Kidney epithelial cell (primary cell): ENCODE measurements at regions not wholly inside any gene's neighbourhood (a gene's known extent, or its start where the extent isn't known, plus 50 kb on each side); places are given as distances from the start of the nearest gene placed in this dataset.

ENCODE experiments used
- DNase-seq: peaks from one replicate; pipeline ENCODE4 v3.0.0-alpha.2; 2010; ENCODE audit warnings: low read depth
- H3K27me3 ChIP-seq: 2 replicates; pipeline ENCODE4 v1.6.0; 2011; ENCODE audit warnings: low read length; ENCODE audit not compliant: control insufficient read depth, insufficient read depth
- H3K36me3 ChIP-seq: 2 replicates; pipeline ENCODE4 v1.5.1; 2011; ENCODE audit warnings: low read length; ENCODE audit not compliant: control insufficient read depth, insufficient read depth
- H3K4me3 ChIP-seq: 2 replicates; pipeline ENCODE4 v1.5.1; 2011; ENCODE audit warnings: low read depth, mild to moderate bottlenecking, control low read depth, low read length
- TF ChIP-seq, protein P1 (sequence below): IDR thresholded peaks from 2 replicates; pipeline ENCODE4 v1.5.1; 2011; ENCODE audit warnings: mild to moderate bottlenecking, moderate library complexity, low read length, control low read depth, inconsistent platforms; ENCODE audit not compliant: insufficient read depth, poor library complexity, severe bottlenecking

DNA sequence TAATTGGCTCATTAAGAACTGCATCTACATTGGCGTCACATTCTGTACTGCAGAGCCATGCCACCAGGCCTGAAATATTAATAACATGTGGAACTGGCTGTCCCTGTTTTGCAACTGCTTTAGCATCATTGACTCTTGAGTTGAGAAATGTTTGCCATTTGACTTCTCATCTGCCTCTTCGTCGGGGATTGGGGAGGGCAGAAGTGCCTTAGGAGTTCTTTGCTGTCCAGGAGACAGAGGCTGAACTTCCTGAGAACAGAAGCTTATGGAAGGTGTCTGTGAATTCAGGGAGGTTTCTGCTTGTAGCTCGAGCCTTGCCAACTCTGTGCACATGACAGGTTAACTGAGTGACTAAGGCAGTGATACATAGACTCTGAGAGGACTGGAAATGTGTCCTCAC lies 265.0 kb downstream of the KIF4B start:
- TF ChIP-seq, protein P1, sequence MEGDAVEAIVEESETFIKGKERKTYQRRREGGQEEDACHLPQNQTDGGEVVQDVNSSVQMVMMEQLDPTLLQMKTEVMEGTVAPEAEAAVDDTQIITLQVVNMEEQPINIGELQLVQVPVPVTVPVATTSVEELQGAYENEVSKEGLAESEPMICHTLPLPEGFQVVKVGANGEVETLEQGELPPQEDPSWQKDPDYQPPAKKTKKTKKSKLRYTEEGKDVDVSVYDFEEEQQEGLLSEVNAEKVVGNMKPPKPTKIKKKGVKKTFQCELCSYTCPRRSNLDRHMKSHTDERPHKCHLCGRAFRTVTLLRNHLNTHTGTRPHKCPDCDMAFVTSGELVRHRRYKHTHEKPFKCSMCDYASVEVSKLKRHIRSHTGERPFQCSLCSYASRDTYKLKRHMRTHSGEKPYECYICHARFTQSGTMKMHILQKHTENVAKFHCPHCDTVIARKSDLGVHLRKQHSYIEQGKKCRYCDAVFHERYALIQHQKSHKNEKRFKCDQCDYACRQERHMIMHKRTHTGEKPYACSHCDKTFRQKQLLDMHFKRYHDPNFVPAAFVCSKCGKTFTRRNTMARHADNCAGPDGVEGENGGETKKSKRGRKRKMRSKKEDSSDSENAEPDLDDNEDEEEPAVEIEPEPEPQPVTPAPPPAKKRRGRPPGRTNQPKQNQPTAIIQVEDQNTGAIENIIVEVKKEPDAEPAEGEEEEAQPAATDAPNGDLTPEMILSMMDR: no peak
- no peak for DNase-seq
- Histone ChIP-seq H3K27me3 (no peaks in the 10 kb centered on the region), H3K4me3 (no peak overlapping the region), H3K36me3 (no peaks in the 10 kb centered on the region)

DNA sequence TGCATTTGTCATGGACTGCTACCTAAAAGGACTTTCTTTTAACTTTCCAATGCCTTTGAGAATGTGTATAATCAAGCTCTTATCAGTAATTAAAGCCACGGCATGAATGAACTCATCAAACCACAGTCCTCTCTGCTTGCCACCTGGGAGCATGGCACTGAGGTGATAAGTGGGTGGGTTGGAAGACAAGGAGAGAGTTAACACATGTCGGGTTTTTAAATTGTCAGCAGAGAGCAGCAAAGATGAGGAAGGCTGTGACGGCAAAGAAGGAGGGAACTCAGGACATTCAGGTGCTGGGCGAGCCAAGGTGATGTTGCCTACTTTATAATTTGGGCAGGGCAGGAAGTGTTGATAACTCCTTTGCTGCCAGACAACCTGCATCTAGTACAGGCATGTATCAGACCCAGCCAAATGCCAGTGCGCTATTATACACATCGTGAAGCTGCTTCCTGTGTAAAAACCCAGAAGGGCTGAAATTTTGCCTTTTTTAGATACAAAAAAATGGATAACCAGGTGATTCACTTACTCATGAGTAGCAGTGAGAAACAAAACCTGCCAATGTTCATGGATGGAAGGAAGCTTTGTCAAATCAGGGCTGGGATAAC lies 269.1 kb downstream of the KIF4B start:
- no peak overlapping the region for H3K4me3 ChIP-seq
- no peaks in the 10 kb centered on the region for H3K27me3 ChIP-seq
- no peak for DNase-seq
- H3K36me3 ChIP-seq: no peaks in the 10 kb centered on the region
- TF ChIP-seq, protein P1: no peak

DNA sequence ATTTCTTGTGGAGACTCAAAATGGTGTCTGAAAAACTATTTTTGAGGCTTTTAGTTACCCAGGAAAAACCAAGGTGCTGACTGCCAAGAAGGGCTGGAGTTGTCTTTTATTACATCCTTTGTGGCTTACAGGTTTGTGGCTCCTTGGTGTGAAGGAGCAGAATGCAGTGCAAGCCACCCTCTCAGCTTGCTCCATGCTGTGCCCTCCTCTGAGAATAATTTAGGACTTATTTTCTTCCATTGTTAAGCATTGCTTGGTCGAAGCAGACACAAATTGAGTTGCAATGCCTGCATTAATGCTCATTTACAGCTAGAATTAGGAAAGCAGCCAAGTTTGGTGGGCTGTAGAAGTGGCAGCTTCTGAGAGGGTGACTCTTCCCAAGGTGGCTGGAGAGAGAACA lies 272.2 kb downstream of the KIF4B start:
- TF ChIP-seq, protein P1: no peak
- no peak for DNase-seq
- no peak overlapping the region for H3K4me3 ChIP-seq
- no peaks in the 10 kb centered on the region for H3K27me3 ChIP-seq
- H3K36me3 ChIP-seq: no peaks in the 10 kb centered on the region

DNA sequence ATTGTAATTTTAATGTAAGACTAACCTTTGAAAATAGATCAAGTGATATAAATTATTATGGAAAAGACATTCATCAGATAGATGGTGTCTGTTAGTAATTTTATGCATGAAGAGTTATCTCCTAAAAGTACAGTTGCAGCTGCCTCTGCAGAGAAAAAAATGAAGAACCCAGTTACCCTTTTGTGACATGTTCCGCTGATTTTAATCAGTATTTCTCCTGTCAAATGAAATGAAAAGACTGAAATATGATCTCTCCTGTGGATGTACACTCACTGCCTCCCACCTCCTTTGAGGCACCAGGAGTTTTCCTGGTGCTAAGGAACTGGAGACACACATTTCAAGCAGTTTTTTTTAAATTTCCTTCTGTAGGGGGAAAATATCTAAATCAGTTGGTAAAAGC lies 277.4 kb downstream of the KIF4B start:
- no peak overlapping the region for H3K4me3 ChIP-seq
- H3K36me3 ChIP-seq: no peaks in the 10 kb centered on the region
- H3K27me3 ChIP-seq: no peaks in the 10 kb centered on the region
- TF ChIP-seq, protein P1: no peak
- DNase-seq: no peak

DNA sequence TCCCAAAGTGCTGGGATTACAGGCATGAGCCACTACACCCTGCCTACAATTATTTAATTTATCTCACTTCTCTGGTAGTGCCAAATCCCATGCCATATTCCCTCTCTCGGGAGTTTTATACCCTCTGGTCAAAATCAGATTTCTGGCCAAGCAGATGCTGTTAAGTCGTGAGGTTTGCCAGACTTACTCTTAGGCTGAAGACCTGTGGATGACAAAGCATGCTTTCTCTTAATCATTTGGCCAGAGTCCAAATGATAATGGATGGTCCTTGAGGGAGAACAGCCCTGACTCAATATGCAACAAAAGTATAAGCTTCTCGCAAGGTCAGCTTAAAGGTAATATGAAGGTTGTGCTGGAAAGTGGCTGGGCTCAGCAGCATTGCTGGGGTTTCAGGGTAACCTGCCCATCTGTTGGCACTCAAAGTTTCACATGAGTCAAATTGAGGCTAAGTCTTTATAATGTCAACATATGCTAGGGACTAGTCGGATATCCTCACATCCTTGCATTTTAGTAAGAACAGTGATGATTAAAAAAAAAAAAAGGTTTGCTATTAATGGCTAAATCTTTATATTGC lies 280.1 kb downstream of the KIF4B start:
- DNase-seq: no peak
- no peak overlapping the region for H3K4me3 ChIP-seq
- H3K27me3 ChIP-seq: no peaks in the 10 kb centered on the region
- H3K36me3 ChIP-seq: no peaks in the 10 kb centered on the region
- TF ChIP-seq, protein P1: no peak

DNA sequence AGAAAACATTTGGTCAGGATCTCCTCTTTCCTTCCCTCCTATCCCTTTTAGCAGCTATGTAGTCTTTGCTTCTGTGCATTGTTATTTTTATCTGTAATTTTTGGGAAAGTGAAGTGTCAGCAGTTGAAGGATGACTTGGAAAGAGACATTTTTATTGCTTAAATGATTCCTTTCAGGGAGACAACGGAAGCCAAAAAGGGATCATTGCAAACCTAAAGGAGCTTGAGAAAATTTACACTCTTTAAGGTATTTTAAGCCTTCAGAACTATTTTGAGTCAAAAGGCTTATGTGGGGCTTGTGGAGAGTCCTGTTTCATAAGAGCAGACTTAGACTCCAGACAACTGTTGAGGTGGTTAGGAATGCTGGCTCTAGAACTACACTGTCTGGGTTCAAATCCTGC lies 281.6 kb downstream of the KIF4B start:
- Histone ChIP-seq H3K27me3 (no peaks in the 10 kb centered on the region), H3K36me3 (no peaks in the 10 kb centered on the region), H3K4me3 (no peak overlapping the region)
- TF ChIP-seq, protein P1: no peak
- DNase-seq: no peak
